ENCODE measurements at regions not wholly inside any gene's neighbourhood (a gene's known extent, or its start where the extent isn't known, plus 50 kb on each side); places are given as distances from the start of the nearest gene placed in this dataset.

DNA sequence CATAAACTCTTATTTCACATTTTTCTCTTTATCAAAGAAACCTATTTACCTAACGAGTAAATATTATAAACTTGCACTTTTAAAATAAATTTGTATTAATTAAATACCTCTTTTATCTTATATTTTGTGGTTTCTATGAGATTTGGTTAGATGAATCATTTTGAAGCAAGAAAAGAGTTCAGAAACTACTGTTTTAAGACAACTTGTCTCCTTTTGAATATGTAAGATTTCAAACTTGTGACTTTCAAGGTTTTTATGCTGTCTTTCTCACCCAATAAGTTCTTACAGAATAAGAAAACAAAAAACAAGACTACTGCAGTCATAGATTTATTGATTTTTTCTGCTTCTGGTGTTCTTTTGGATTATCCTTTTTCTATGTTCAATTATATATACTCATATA is 339.0 kb downstream of the SNAPC1 start:
- no peak for DNase-seq

DNA sequence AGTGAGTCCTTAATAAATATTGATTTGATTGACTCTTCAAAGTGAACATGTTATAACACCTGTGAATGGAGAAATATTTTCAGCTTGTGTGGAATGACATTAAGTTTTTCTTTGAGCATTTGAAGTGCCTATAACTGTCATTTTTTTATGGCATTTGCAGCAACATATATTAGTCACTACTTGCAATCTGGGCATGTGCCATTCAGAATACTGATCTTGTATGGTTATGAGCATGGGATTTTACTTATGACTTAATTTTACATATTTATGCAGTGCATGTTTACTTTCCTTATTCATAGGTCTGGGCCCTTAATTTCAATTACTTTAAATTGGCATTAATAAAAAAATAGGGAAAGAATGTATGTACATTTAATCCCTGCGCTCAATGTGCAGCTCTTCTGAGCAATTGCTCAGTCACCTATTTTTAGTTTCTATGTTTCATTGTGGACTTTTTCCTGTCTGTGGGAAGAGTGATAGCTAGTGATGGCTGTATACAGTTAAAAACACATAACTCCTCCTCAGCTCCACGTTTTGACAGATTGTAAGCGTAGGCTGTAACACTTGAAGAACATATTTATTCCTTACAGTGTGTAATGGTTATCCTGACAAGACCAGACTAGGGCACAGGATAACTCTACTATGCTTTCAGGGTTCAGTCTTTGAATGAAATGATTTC is 339.6 kb downstream of the SNAPC1 start:
- no peak for DNase-seq

DNA sequence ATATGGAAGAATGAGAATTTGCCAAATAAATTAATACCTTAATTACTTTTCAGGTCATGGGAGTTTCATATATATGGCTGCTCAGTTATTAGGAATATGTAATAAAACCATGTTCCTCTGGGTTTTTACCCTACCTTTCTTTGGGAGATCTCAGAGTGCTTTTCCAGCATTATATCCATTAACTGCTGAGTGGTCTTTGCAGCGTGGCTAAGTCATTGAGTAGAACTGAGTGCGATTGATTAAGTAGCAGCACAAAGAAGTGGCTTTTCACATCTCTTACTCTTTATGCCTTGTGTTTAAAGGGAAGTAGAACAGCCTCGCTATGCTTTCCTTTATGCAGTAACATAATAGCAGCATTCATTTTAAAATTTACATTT is 340.1 kb downstream of the SNAPC1 start:
- DNase-seq: no peak

DNA sequence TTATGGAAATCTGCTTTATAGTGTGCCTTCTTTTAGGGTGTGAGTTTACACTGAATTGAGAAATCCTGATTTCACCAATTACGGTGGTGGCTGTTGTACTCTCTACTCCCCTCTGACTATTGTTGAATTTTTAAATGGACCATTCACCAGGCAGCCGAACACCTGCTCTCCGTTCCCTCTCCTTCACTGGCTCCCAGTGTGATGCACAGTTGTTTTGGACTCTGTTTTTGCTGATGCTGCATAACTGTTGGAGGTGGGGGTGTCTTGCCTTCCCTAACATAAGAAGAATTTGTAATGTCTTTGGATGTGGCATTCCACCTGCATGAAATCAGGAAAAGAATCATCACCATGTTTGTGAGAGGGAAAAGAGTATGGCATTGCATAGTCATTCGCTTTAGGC is 341.2 kb downstream of the SNAPC1 start:
- DNase-seq: no peak

DNA sequence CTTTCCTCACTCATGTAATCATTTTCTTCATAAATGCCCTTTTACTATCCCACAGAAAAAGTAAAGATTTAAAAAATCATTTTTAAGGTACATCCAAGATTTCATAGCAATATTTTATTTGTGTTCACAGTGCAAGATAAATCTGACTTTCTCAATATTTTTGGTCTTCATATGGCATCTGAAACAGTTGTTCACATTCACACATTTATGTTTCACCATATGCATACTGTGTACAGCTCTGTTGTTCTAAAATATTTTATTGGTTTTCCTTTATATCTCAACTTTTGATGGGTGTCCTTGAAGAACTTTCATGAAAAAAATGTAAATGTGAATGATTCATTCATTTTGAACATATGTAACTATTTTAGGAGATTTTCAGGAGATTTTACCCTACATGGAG is 348.7 kb downstream of the SNAPC1 start:
- no peak for DNase-seq

DNA sequence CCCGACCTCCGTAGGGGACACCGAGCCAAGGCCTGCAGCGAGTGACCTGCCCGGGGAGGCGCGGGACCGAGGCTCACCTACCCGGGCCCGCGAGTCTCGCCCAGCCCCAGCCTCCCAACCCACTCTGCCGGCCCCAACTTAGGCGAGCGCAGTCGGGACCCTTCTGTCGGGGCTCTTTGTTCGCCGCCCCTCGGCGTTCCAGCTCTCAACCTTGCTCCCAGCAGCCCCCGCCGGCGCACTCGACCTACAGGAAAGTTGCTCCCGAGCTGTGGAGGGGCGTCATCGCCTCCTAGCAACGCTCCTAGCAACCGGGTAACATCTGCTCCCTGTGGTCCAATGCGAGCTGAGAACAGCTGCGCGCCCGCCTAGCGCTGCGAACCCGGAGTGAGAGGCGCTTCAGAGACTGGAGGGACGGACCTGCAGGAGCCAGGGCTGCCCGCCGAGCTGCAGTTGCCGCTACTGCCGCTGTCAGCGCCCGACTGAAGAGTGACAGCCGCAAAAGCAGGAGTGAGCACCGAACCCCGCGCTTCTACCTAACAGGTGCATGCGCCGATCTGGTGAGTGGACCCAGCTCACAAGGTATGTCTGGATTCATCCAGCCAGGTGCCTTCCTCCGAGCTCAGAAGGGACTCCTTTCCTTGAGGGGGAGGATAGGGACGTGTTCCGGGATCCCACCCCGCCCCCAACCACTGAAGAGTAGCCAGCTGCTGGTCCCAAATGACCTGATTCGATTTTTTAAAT is 355.0 kb downstream of the SNAPC1 start:
- peak; percentile 3 to 9 (median 7) for DNase-seq

DNA sequence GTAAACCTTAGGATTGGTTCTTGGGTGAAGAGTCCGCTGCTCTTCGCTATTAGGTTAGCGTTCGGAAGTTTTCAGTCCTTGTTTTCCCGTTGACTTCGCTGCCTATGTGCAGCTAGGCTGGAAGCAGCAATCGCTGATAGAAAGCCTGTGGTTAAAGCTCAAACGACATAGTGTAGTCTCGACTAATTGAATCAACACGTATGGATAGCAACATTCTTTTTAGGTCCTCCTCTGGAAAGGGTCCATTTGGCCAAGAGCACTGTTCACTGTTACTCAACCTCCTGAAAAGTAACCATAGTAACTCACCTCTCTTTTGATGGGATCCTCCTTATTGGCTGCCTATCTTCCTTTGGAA is 355.5 kb downstream of the SNAPC1 start:
- DNase-seq: no peak

DNA sequence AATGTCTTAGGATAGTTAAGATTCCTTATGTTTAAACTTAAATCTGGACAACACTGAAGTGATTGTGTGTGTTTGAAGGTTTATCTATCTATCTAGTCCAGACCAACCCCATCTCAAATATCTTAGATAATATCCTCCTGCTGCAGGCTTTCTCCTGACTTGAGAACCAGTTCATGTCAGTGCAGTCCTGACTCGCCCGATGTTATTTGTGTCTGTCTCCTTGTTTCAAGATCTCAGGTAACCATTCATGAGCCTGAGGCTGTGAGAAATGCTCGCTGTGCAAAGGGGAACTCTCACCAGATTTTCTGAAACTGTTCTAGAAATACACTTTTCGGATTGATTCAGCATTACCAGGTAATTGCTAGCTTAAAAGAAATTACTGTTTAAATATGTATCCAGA is 356.2 kb downstream of the SNAPC1 start:
- DNase-seq: no peak

DNA sequence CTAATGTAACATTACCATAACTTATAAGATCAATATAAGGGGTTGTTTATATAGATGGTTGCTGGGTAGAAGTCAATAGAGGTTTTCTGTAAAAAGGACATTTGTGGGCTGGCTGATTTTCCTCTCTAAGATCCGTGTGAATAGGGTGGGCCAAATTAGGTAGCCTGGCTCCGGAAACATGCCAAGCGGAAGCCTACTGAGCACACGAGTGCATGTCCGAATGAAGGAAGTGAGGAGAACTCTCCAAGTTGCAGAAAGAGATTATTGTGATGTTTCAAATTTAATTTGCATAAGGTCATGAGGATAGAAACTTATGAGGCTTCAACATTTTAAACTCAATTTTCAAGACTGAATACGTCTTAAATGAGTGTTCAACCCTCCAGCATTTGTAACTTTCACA is 356.7 kb downstream of the SNAPC1 start:
- no peak for DNase-seq

DNA sequence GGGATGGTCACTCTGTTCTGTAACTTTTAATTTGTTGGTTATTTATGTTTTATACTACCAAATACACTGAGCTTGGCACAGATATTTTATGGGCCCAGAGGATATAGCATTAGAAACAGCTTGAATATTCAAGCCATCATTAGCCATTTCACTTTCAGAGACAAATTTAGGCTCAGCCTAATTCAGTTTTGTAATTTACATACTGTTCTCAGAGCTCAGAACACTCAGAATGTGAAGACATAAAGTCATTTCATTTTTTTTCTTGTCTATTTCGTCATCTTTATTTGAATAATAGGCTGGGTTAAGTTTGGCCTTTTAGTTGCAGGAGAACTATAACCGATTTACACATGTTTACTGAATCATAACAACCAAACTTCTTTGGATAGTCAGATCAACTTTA is 361.7 kb downstream of the SNAPC1 start:
- DNase-seq: no peak

DNA sequence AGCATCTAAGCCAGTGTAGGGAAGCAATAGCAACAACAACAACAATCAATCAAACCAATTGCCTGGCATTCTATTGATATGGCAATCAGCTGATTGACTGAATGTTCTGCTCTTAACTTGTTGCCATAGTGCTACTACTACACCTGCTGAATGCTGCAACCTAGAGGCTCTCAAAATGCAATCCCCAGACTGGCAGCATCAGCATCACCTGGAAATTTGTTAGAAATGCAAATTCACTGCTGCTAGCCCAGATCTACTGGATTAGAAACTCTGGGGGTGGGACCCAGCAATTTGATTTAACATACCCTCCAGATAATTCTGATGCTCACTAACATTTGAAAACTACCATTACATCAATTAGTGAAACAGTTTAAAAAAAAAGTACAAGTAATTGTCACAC is 363.6 kb downstream of the SNAPC1 start:
- DNase-seq: no peak

DNA sequence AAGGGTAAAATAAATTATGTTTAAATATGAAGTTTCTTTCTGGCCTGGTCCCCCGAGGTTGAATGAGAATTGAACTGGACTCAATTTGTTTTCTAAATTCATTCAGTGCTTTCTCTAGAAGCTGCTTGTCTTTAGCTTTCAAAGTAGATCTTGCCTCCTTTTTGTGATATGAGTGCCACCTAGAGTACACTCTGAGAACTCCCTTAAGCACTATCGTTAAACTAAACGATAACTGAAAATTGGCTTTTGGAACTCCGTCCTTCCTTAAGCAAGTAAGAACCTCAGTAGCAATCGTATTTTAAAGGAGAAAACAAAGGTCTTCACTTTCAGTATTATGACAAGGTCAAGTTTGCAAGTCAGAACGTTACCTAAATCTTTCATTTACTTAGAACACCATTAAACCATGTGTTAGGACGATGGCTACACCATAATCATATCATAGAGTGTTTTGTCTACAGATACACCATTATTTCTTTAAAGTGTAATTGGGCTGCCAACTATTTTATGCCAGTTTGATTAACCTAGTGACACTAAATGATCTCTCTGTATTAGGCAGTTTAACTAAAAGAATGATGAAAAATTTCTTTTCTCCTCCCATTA is 364.8 kb downstream of the SNAPC1 start:
- DNase-seq: no peak

DNA sequence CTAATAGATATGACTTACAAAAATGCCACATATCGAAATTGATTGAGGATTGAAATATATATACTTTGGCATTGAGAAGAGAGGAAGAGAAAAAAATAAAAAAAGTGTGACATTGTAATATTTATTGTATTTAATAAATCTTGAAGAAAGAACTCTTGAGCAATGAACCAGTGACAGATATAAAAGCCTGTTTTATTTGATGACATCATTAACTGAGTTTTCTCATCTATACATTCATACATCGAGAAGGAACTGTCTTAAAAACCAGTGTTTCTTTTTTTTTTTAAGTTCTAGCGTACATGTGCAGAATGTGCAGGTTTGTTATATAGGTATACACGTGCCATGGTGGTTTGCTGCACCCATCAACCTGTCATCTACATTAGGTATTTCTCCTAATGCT is 368.2 kb downstream of the SNAPC1 start:
- no peak for DNase-seq

DNA sequence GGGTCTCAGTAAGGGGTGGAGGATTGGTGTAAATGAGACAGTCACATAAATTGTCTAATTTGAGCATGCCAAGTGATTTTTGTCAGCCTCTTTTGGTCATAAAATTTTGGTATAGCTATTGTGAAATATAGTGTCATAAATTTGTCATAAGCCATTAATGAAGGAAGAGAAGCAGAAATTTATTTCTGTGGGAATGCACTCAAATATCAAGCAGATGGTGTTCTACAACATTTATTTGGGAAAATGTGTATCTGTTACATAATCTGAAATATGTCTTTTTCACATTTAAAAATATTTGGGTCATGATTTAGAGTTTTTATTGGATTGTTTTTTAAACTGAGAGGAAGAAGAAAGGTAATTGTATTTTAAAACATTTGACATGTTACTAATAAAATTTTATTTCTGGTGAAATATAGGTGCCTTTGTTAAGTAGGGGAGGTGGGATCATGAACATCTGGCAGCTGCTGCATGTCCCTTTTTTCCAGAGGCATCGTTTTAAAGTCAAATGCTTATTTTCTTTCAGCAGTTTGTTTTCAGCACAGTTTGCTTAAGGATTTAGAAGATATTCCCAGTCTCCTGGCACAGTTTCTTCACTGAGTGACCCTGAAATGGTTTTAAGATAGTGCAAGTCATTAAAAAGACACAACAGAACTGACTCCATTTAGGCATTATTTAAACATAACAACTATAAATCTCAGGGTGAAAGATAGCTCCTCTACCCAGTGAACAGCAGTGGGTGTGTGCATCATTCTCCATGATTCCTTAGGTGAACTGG is 371.7 kb downstream of the SNAPC1 start:
- no peak for DNase-seq

DNA sequence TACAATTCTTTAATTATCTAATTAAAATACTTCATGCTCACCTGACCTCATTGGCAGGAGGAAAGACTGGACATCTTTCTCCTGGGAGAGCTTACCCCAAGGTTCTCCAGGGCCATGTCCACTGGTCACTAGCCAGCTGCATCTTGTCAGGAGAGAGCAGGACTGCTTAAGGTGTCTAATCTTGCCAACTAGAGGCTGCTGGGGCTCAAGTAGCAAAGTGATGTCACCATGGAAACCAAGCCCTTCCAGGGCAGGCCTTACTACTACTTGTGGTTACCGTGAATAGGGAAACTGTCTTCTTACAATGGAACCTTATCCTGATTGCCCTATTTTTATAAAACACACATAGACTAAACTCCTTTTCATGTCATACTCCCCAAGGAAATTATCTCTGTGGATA is 376.4 kb downstream of the SNAPC1 start:
- no peak for DNase-seq

DNA sequence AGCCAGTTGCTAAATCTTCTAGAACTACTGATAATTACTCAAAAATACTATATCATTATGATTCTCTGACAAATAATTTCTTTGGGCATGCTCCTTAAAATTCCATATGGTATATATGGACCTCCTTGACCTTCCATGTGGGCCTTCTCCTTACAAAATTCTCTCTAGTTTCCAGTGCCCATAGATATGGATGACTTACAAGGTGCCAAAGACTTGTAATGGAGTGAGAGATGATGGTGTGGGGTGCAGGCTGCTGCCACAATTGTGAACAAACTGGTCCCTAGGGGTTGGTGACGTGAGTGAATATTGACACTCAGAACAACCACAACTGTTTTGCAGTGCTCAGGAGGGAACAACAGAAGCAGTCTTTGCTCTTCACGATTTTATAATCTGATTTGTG is 378.9 kb downstream of the SNAPC1 start:
- DNase-seq: no peak

DNA sequence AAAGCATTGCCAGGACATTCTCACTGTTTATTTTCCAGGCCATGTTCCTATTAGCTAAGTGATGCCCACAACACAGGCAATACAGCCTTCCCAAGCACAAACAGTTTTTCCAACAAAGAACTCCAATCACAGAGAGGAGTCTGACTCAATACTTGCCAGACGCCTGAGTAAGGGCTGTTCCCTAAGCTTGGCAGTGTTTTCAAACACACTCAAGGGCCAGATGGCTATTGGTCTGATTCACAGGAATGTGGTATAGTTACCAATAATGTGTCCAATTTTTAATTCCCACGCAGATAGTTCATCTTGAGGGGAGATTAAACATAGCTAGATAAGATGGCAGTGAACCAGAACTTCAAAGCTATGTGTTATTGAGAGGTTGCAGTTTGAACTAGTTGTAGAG is 381.0 kb downstream of the SNAPC1 start:
- DNase-seq: no peak

DNA sequence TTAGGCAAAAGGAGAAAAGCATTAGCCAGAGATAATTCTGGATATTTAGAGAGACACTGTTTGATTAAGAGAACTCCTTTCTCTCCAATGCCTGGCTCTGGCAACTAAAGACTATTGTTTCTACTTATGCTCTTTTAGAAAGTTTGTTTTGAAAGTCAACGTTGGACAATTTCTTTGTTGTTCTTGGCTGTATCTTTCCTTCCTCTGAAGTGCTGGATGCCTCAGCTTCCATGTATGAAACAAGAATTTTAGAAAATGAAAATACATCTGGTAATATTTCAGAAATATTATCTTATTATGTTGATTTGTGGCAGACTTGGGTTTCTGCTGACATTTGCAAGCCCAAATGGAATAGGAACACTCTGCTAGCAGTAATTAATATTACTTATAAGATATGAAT is 382.6 kb downstream of the SNAPC1 start:
- no peak for DNase-seq

DNA sequence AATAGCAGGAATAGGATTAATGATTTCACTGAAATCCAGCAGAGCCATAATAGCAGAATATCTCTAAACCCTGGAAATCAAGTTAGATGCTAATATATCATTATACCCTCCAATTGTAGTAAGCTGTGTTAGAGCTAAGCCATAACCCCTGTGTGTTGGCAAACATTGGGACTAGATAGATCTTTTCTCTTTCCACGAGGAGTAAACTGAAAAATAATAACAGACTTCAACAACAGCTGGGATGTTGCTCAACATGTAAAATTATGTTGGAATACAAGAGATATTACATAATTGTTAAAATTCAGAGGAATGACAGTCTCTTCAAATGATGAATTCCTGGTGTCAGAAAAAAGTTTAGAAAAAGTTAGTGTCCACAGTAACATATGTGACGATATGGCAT is 383.8 kb downstream of the SNAPC1 start:
- no peak for DNase-seq

DNA sequence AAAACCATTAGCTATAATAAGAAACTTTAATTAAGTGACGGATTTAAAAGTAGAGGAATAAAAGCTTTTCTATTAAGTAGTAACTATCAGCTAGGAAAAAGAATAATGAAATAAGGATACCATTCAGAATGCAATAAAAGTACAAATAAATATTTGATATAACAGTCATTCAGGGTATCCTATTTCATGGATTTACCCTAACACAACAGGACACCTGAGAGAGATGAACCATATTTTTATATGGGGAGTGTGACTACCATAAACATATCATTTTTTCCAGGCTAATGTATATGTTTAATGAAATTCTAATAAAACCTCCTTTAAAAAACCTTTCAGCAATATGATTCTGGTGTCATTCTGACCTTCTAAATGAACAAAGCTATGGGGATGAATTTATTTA is 393.8 kb downstream of the SNAPC1 start:
- no peak for DNase-seq

DNA sequence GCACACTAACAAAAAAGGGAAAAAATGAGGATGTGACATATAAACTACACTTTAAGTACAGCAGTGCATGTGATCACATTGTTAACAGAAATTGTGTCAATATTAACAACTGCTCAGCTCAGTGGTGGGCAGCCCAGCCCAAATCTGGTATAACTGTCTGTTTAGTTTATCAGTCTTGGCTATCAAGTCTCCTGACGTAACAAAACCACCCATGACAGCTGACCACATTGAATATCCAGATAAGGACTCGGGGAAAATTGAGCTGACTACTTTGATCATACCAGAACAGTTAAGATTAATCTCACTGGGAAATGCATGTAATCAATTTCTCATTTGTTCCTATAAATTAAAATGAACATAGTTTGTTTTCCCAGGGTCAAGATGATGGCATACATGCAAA is 396.6 kb downstream of the SNAPC1 start:
- no peak for DNase-seq

DNA sequence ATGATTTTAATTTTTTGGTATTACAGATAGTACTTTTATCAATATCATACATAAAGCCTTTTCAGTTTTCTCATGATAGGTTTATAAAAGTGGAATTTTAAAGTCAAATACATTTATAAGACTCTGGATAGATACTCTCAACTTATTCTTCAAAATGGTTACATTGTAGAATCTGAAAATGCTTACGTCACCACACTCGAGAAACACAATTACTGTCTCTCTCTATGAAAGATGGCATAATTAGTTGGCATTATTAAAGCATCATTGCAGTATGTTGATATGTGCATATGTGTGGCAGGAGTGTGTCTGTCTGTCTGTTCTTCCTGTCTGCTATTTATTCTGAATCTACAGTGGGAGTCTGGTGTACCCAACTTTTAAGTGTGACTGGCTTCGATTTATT is 397.1 kb downstream of the SNAPC1 start:
- DNase-seq: no peak

DNA sequence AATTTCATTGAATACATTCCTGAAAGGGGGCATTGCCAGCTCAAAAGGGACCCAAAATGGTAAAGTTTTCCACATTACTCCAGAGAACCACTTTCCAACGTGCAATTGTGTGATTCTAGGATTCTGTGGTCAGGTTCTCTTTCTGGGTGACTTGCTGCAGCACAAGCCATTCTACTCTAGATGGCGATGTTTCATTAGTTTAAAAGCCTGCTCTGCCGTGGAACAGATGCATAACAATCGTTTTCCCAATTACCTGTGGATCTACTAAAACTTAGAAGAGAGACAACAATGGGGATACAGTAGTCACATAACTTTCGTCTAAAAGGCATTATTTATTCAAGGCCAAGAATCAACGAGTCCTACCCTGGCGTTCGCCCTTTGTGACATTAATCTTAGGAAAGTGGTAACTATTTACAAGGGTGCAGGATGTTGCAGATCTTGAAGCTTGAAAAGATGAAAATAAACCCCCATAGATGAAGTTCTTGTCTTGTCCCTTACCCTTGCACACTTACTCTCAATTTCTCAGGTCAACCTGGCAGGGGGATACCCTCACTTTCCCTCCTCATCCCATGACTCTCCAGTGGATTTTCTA is 400.9 kb downstream of the SNAPC1 start:
- DNase-seq: no peak

Measured in activated CD4-positive, CD25-positive, alpha-beta regulatory T cell (primary cell).